ENCODE measurements at regions not wholly inside any gene's neighbourhood (a gene's known extent, or its start where the extent isn't known, plus 50 kb on each side); places are given as distances from the start of the nearest gene placed in this dataset.
A peak's percentile ranks its signal among the peaks of the same experiment; 100 is the strongest.
"Not testable (repeated sequence)": the region's sequence is repeated elsewhere in the genome, so short reads cannot be mapped to it uniquely, and the experiment has no call there.

DNA sequence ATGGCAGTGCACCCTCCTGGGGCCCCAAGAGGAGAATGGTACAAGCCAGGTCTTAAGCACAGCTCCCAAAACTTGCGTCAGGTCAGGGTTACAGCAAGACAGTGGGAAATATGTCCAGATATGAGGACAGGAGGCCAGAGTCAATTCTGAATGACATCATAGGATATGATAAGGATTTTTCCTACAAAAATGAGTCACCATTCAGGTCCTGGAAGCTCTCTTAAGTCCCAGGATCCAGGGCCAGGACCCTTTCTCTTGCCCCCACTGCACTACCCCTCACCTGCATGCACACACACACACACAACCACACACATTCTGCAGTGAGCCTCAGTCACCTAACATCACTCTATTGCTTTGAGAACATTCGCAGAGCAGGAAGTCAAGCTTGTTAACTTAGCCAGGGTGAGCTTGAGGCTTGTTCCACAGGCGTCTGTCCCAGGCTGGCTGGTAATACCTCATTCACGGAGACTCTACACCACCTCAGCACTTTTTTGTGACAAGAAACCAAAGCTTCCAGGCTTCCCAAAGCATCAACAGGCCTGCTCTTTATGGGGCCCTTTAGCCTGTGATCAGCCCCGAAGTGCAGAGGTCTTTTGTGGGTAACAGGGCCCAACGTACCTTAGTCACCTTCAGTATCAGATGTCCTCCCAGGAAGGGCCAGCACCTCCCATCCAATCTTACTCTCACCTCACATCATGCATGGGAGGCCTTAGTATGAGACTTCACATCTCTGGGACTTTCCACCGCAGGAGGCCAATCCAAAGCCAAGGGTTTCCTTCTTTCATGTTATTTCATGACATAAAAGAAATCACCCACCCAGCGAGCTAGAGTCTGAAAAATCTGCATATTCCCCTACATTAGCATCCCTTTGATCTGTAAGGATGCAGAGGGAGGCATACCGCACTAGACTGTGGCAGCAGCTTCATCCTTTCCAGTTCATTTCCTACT is 74.0 kb upstream of the LIPC start:
- peak; percentile 55 for FAIRE-seq
- DNase-seq (ENCODE audit: low spot score), result no peak

DNA sequence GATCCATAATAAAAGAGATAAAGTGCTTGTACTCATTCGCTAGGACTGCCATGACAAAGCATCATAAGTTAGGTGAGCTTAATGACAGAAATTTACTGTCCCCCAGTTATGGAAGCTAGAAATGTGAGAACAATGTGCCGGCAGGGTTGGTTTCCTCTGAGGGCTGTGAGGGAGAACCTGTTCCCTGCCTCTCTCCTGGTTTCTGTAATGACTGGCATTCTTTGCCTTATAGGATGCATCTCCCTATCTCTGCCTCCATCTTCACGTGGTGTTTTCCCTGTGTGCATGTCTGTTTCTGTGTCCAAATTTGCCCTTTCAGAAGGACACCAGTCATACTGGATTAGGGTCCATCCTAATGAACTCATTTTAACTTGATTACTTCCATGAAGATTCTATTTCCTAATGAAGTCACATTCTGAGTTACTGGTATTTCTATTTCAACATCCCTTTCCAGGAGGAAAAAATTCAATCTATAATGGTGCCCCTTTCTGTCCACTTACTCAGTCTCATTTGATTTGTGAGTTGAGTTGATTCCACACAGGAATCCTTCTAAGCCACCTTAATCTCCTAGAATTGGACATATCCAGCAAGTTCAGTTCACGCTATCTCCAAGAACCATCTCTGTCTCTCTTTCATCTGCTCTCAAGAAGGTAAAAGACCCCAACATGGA is 71.2 kb upstream of the LIPC start:
- FAIRE-seq (no peak), DNase-seq (ENCODE audit: low spot score) (no peak)

DNA sequence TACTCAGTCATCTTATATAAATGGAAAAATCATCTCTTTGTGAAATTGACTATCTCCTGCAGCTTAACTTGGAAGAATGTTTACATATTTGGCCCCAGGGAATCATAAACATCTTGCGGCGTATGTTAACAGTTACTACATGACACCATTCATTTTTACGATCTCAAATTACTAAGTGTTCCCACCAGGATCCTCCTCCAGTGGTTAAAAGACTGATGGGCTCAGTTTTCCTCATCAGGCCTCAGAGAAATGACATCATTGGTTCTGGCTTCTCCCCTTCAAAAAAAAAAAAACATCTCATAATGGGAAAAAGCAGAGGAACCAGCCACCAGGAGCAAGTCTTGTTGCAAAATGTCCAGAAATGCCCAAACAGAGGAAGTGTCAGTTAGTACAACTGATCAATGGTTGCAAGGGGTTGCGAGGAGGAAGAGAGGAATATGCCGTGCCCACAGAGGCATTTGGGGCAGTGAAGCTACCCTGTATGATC is 70.5 kb upstream of the LIPC start:
- no peak for DNase-seq (ENCODE audit: low spot score)
- no peak for FAIRE-seq

DNA sequence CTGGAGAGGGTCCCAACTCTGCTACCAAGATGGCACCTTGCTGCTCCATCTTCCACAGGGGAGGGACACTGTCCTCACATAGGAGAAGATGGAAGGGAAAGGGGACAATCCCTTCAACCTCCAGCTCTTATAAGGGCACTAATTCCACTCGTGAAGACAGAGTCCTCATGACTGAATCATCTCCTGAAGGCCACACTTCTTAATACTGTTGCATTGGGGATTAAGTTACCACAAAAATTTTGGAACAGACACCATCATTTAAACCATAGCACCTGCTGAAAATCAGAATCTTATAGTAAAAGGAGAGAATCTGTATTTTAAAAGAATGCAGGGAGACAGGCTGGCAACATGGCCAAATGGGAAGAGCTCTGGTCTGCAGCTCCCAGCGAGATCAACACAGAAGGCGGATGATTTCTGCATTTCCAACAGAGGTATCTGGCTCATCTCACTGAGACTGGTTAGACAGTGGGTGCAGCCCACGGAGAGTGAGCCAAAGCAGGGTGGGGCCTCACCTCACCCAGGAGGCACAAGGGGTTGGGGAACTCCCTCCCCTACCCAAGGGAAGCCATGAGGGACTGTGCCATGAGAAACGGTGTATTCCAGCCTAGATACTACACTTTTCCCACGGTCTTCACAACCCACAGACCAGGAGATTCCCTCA is 69.4 kb upstream of the LIPC start:
- FAIRE-seq (no peak), DNase-seq (ENCODE audit: low spot score) (no peak)

DNA sequence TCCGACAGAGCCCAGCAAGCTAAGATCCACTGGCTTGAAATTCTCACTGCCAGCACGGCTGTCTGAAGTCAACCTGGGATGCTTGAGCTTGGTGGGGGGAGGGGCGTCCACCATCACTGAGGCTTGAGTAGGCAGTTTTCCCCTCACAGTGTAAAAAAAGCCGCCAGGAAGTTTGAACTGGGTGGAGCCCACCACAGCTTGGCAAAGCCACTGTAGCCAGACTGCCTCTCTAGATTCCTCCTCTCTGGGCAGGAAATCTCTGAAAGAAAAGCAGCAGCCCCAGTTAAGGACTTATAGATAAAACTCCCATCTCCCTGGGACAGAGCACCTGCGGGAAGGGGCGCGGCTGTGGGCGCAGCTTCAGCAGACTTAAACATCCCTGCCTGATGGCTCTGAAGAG is 68.7 kb upstream of the LIPC start:
- not testable (repeated sequence) for FAIRE-seq; DNase-seq (ENCODE audit: low spot score)

DNA sequence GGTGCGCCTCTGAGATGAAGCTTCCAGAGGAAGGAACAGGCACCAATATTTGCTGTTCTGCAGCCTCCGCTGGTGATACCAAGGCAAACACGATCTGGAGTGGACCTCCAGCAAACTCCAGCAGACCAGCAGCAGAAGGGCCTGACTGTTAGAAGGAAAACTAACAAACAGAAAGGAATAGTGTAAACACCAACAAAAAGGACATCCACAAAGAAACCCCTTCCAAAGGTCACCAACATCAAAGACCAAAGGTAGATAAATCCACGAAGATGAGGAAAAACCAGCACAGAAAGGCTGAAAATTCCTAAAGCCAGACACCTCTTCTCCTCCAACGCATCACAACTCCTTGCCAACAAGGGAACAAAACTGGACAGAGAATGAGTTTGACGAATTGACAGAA is 68.1 kb upstream of the LIPC start:
- not testable (repeated sequence) for FAIRE-seq; DNase-seq (ENCODE audit: low spot score)

DNA sequence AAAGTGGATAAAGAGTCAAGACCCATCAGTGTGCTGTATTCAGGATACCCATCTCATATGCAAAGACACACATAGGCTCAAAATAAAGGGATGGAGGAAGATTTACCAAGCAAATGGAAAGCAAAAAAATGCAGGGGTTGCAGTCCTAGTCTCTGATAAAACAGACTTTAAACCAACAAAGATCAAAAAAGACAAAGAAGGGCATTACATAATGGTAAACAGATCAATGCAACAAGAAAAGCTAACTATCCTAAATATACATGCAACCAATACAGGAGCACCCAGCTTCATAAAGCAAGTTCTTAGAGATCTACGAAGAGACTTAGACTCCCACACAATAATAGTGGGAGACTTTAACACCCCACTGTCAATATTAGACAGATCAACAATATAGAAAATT is 66.7 kb upstream of the LIPC start:
- not testable (repeated sequence) for DNase-seq (ENCODE audit: low spot score); FAIRE-seq

DNA sequence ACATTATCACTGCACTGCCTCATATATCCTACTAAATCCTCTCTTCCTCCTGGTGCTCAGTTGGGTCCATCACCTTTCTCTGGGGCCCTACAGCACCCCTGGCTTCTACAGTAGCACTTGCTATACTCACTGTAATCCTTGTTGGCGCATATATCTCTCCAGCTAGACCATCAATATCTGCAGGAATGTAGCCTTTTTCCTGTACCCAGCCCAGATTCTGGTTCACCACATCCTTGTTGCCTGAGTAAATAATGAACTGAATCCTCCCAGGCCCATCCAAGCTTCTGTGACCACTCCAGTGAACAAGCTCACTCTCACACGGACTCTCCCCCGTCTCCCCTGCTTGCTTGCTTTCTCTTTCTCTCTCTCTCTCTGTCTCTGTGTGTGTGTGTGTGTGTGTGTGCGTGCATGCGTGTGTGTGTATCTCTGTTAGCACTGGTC is 62.5 kb upstream of the LIPC start:
- no peak for FAIRE-seq

DNA sequence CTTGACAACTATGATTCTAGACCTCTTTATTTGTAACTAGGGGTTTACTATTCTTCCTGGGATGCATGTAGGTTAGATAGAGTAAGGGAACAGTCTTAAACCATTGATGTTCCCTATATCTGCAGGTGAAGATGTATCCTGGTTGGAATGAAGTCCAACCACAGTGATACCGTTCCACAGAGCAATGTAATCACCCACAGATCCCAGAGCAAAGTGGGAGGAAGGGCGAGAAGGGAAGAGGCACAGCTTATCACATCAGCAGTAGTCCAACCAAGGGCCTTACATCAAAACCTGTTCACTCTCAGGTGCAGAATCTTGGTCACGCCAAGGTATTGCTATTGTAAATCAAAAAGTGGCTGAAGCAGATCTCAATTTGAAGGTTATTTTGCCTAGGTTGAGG is 61.8 kb upstream of the LIPC start:
- no peak for DNase-seq (ENCODE audit: low spot score)
- FAIRE-seq, result no peak

More for the DNA sequence above, 62.5 kb upstream of the LIPC start:
- DNase-seq (ENCODE audit: low spot score), result no peak

DNA sequence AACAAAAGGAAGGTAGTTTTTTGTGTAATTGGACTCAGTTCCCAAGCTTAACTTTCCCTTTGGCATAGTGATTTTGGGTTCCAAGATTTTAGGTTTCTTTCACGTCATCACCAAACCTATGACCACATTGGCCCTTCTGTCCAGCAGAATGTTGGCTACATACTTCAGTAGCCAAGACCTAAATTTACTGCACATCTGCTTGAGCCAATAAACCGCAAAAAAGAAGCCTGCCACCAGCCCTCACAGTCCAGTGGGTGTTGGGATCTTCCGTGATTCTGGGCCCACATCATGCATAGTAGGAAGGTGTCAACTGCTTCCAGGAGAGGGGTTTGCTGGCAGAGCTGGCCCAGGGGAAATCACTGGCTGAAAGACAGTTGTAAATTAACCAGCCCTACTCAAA is 57.6 kb upstream of the LIPC start:
- FAIRE-seq, result no peak
- no peak for DNase-seq (ENCODE audit: low spot score)

DNA sequence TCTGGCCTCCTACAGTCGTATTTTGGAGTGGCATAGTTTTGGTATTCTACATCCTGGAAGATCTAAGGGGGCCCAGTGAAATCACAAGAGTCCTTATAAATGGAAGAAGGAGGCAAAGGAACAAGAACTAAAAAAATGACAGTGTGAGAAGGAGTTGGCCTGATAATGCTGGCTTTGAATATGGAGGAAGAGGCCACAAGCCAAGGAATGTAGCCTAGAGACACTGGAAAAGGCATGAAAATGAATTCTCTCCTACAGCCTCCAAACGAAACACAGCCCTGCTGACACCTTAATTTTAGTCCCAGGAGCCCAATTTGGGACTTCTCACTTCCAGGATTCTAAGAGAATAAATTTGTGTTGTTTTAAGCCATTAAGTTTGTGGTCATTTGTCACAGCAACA is 54.6 kb upstream of the LIPC start:
- no peak for FAIRE-seq
- no peak for DNase-seq (ENCODE audit: low spot score)

DNA sequence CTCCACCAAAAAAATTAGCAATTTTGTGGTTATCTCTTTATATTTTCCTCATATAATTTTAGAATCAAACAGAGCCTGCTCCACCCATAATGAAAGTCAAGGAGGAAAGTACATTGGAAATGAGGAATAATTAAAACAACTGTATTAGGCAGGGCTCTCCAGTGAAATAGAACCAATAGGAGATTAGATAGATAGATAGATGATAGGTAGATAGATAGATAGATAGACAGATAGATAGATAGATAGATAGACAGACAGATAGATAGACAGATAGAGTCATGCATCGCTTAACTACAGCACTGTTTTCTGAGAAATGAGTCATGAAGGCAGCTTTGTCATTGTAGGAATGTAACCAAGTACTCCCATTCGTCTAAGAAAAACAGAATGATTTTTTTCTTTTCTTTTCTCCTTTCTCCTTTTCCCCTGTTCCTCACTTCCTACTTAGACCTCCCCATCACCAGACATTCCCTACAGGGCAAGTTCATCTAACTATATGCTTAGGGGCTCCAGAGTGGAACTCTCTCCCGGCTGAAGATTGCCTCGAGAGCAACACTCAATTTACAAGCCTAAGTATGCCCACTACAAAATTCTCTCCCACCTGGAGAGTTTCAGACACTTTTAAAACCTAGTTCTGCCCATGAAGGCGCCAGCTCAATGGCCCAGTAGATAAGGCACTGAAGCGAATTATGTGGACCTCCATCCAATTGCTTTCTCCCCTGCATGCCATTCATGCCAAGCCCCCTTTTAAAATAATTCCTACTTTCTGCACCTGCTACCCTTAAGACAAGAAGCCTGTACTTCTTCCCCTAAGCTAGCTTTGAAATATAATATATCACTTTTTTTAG is 53.3 kb upstream of the LIPC start:
- FAIRE-seq (no peak), DNase-seq (ENCODE audit: low spot score) (no peak)

DNA sequence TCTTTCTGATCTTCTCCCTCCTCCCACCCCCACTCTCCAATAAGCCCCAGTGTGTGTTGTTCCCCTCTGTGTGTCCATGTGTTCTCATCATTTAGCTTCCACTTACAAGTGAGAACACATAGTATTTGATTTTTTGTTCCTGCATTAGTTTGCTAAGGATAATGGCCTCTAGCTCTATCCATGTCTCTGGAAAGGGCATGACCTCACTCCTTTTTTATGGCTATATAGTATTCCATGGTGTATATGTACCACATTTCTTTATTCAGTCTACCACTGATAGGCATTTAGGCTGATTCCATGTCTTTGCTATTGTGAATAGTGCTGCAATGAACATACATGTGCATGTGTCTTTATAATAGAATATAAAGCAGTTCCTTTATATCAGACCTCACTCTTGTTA is 52.3 kb upstream of the LIPC start:
- not testable (repeated sequence) for FAIRE-seq; DNase-seq (ENCODE audit: low spot score)

DNA sequence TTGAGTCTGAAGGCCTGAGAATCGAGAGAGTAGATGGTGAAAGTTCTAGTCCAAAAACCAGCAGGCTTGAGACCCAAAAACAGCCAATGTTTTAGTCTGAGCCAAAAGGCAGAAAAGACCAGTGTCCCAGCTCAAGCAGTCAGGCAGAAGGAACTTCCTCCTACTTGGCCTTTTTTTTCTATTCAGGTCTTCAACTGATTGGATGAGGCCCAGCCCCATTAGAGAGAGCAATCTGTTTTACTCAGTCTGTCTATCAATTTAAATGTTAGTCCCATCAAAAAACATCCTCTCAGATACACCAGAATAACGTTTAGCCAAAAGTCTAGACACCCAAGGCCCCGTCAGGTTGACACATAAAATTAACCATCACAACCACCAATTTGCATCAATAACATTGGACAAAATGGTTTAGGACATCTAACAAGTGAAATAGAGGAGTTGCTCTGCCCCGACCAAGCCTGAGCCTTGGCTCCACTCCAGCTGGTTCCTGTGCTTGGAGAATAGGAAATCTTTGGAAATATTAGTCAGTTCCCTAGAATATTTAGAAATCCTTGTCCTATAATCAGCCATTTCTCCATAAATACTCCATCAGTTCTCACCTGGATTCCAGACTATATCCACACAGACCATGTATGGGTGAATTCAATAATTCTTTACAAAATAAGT is 51.4 kb upstream of the LIPC start:
- FAIRE-seq, result no peak
- DNase-seq (ENCODE audit: low spot score), result no peak

DNA sequence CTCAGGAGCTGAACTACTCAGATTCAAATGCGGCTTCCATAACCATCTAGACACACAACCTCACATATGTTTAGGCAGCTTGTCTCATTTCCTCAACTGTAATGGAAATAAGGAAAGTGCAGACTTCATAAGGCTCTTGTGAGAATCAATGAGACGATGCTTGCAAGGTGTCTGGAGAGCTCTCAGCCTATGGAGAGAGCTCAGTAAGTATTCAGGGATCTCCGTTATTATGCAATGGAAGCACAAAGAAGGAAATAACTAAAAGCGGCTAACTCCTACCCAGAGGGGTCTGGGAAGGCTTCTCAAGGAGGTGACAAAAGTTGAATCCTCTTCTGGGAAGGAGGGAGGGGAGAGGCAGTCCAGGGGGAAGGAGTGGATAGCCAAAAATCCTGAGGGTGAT is 50.1 kb upstream of the LIPC start:
- DNase-seq (ENCODE audit: low spot score), result no peak
- FAIRE-seq, result no peak

Measured in urothelium cell line (cell line).